ENCODE measurements at regions not wholly inside any gene's neighbourhood (a gene's known extent, or its start where the extent isn't known, plus 50 kb on each side); places are given as distances from the start of the nearest gene placed in this dataset.

DNA sequence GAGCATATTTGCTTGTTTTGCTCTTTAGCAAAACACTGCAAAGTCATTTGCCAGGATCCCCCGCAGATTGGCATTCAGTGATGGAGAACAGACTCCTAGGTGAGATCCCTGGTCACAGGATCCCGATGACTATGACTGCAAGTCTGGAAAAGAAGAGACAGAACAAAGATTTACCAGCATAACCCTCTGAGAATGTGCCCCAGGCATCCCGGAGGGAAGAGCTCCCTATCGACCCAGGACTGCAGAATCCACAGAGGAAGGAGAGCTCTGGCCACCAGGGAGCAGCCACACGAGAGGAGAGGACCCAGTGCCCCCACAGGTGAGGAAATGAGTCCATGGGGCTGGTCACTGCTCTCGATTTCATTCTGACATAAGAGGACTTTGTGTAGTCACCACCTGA is 105.2 kb downstream of the ZNF280B start:
- TF ChIP-seq POLR2A (IDR thresholded peaks at IDR 0.05; ENCODE audit: low read length) (no peak), GATA1 (IDR thresholded peaks at IDR 0.05; ENCODE audit: low read depth, low read length) (no peak)
